ENCODE measurements at regions not wholly inside any gene's neighbourhood (a gene's known extent, or its start where the extent isn't known, plus 50 kb on each side); places are given as distances from the start of the nearest gene placed in this dataset.

DNA sequence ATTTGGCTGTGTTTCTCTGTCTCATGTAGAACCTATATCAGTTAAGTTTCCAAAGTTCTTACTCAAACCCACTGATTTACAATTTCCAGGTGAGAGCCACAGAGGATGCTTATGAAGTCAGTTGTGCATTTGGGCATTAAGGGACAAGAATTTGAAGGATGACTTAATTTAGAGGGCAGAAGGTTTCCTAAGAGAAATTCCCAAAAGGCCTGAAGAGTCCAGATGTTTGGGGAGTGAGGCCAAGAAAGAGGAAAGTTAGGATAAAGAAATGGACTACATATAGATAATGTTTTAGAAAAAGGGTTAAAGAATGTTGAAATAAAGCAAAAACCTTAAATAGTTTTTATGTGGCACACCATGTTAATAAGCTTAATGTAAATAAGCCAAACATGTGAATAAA lies 338.7 kb upstream of the GRM7 start:
- TF ChIP-seq, protein P1, sequence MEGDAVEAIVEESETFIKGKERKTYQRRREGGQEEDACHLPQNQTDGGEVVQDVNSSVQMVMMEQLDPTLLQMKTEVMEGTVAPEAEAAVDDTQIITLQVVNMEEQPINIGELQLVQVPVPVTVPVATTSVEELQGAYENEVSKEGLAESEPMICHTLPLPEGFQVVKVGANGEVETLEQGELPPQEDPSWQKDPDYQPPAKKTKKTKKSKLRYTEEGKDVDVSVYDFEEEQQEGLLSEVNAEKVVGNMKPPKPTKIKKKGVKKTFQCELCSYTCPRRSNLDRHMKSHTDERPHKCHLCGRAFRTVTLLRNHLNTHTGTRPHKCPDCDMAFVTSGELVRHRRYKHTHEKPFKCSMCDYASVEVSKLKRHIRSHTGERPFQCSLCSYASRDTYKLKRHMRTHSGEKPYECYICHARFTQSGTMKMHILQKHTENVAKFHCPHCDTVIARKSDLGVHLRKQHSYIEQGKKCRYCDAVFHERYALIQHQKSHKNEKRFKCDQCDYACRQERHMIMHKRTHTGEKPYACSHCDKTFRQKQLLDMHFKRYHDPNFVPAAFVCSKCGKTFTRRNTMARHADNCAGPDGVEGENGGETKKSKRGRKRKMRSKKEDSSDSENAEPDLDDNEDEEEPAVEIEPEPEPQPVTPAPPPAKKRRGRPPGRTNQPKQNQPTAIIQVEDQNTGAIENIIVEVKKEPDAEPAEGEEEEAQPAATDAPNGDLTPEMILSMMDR (IDR thresholded peaks at IDR 0.05): no peak
- TF ChIP-seq POLR2A (IDR thresholded peaks at IDR 0.05): no peak
